Neutrophil (primary cell): ENCODE measurements at regions not wholly inside any gene's neighbourhood (a gene's known extent, or its start where the extent isn't known, plus 50 kb on each side); places are given as distances from the start of the nearest gene placed in this dataset.
A peak's percentile ranks its signal among the peaks of the same experiment; 100 is the strongest.

Experiments used
- H3K27ac ChIP-seq: fragments of 200-600 bp; sonication (generic); 2 replicates; pipeline ENCODE4 v1.5.1; 2016; ENCODE audit warnings: mild to moderate bottlenecking, moderate library complexity
- H3K27me3 ChIP-seq: fragments of 200-600 bp; sonication (generic); 2 replicates; pipeline ENCODE4 v1.6.0; 2016; ENCODE audit warnings: mild to moderate bottlenecking
- H3K36me3 ChIP-seq: fragments of 200-600 bp; sonication (generic); 2 replicates; pipeline ENCODE4 v1.5.1; 2017
- H3K4me1 ChIP-seq, 2 experiments: fragments of 200-600 bp in 1 of 2; sonication (generic) in 1 of 2; 1 replicate in 1 of 2; 2 replicates in 1 of 2; pipeline versions ENCODE4 v1.5.1 to v1.6.1; 2013 to 2016; ENCODE audit warnings: low read depth in 1 of 2, low read length in 1 of 2, mild to moderate bottlenecking in 1 of 2, moderate library complexity in 1 of 2; ENCODE audit not compliant: control insufficient read depth in 1 of 2, insufficient read depth in 1 of 2
- H3K4me3 ChIP-seq, 2 experiments: fragments of 200-600 bp in 1 of 2; sonication (generic) in 1 of 2; 1 replicate in 1 of 2; 2 replicates in 1 of 2; pipeline ENCODE4 v1.5.1; 2013 to 2016; ENCODE audit warnings: low read depth in 1 of 2, low read length in 1 of 2, mild to moderate bottlenecking in 1 of 2, moderate library complexity in 1 of 2
- H3K9me3 ChIP-seq: fragments of 200-600 bp; sonication (generic); 2 replicates; pipeline ENCODE4 v1.5.1; 2016
- CTCF ChIP-seq: fragments of 200-600 bp; sonication (generic); IDR thresholded peaks from 2 replicates; pipeline ENCODE4 v1.5.1; 2016; ENCODE audit warnings: antibody characterized with exemption

GRCh38 chr2:37506407-37507050 lies 162.1 kb downstream of the QPCT start:
- H3K27ac ChIP-seq = no peak overlapping the region
- H3K27me3 ChIP-seq = no peaks in the 10 kb centered on the region
- no peaks in the 10 kb centered on the region for H3K9me3 ChIP-seq
- TF ChIP-seq CTCF = no peak
- H3K4me1 ChIP-seq = no peaks in the 10 kb centered on the region
- no peaks in the 10 kb centered on the region for H3K36me3 ChIP-seq
- no peak overlapping the region for H3K4me3 ChIP-seq

GRCh38 chr2:37507051-37507410 lies 162.6 kb downstream of the QPCT start:
- Histone ChIP-seq H3K27ac (no peak overlapping the region), H3K4me3 (no peak overlapping the region), H3K27me3 (no peaks in the 10 kb centered on the region), H3K36me3 (no peaks in the 10 kb centered on the region), H3K4me1 (no peaks in the 10 kb centered on the region), H3K9me3 (no peaks in the 10 kb centered on the region)
- TF ChIP-seq CTCF = no peak

GRCh38 chr2:37507703-37508102 lies 163.3 kb downstream of the QPCT start:
- no peaks in the 10 kb centered on the region for H3K36me3 ChIP-seq
- no peaks in the 10 kb centered on the region for H3K27me3 ChIP-seq
- no peak overlapping the region for H3K27ac ChIP-seq
- no peak overlapping the region for H3K4me3 ChIP-seq
- TF ChIP-seq CTCF = no peak
- no peaks in the 10 kb centered on the region for H3K9me3 ChIP-seq
- no peaks in the 10 kb centered on the region for H3K4me1 ChIP-seq

- Histone ChIP-seq H3K4me3 (no peak overlapping the region), H3K27ac (no peak overlapping the region), H3K27me3 (no peaks in the 10 kb centered on the region), H3K4me1 (no peaks in the 10 kb centered on the region), H3K36me3 (no peaks in the 10 kb centered on the region), H3K9me3 (no peaks in the 10 kb centered on the region)
- no peak for TF ChIP-seq CTCF
Observed at GRCh38 chr2:37512971-37513370, 158.5 kb downstream of the CDC42EP3 start.

- TF ChIP-seq CTCF = no peak
- Histone ChIP-seq H3K4me3 (no peak overlapping the region), H3K4me1 (peaks cover 10 to 12% of the 10 kb centered on the region in 2 experiments), H3K36me3 (no peaks in the 10 kb centered on the region), H3K27me3 (no peaks in the 10 kb centered on the region), H3K27ac (peak overlapping the region; percentile 66), H3K9me3 (no peaks in the 10 kb centered on the region)
Observed at GRCh38 chr2:37523814-37524362, 147.6 kb downstream of the CDC42EP3 start.
